ENCODE measurements at regions not wholly inside any gene's neighbourhood (a gene's known extent, or its start where the extent isn't known, plus 50 kb on each side); places are given as distances from the start of the nearest gene placed in this dataset.
A peak's percentile ranks its signal among the peaks of the same experiment; 100 is the strongest.

- H3K27ac ChIP-seq (ENCODE audit: control insufficient read depth, insufficient read depth, low read length): no peak overlapping the region
- no peaks in the 10 kb centered on the region for H3K36me3 ChIP-seq (ENCODE audit: control insufficient read depth in 2 of 2, extremely low read depth in 1 of 2, insufficient read depth in 2 of 2, low read length in 2 of 2)
- no peak overlapping the region for H3K4me3 ChIP-seq (ENCODE audit: control insufficient read depth in 2 of 3, extremely low read depth in 1 of 3, insufficient read depth in 2 of 3, low read depth in 1 of 3, low read length in 3 of 3)
- no peaks in the 10 kb centered on the region for H3K9me1 ChIP-seq (ENCODE audit: control insufficient read depth, extremely low read depth, insufficient read depth, low read length)
- dilution Hi-C loops (cut with MboI; ENCODE audit: extremely low pct_ligation_motif_present, low sequenced_read_pairs): no loop called here
- no peak overlapping the region for H3K4me2 ChIP-seq (ENCODE audit: control insufficient read depth, extremely low read depth, insufficient read depth, low read depth, low read length)
- no peaks in the 10 kb centered on the region for H3K27me3 ChIP-seq (ENCODE audit: control insufficient read depth, extremely low read depth, insufficient read depth, low read length)
- no peak for TF ChIP-seq CTCF (optimal IDR thresholded peaks at IDR 0.05 in 1 of 3, IDR thresholded peaks at IDR 0.05 in 1 of 3, conservative IDR thresholded peaks at IDR 0.05 in 1 of 3; ENCODE audit: extremely low read depth in 1 of 3, insufficient read depth in 2 of 3, low read length in 3 of 3)
- no peak for TF ChIP-seq EZH2 (IDR thresholded peaks at IDR 0.05; ENCODE audit: low read length)
- FAIRE-seq (no peak), DNase-seq (ENCODE audit: low read depth, low spot score) (no peak)
- H3K9ac ChIP-seq (ENCODE audit: control insufficient read depth, extremely low read depth, insufficient read depth, low read length): no peak overlapping the region
- H2AFZ ChIP-seq (ENCODE audit: control insufficient read depth, low read length): peak overlapping the region; percentile 16
- peaks cover 2% of the 10 kb centered on the region for H3K4me1 ChIP-seq (ENCODE audit: control insufficient read depth, extremely low read depth, insufficient read depth, low read length)
- H3K9me3 ChIP-seq (ENCODE audit: control insufficient read depth, low read depth, low read length): no peaks in the 10 kb centered on the region
- no peaks in the 10 kb centered on the region for H4K20me1 ChIP-seq (ENCODE audit: control insufficient read depth, extremely low read depth, insufficient read depth, low read length)
- H3K79me2 ChIP-seq (ENCODE audit: control insufficient read depth, insufficient read depth, low read length): no peaks in the 10 kb centered on the region
Measured at GRCh38 chr5:128736553-128736952, 198.5 kb upstream of the FBN2 start.

- H2AFZ ChIP-seq (ENCODE audit: control insufficient read depth, low read length): no peak overlapping the region
- H3K27ac ChIP-seq (ENCODE audit: control insufficient read depth, insufficient read depth, low read length): no peak overlapping the region
- no peaks in the 10 kb centered on the region for H3K79me2 ChIP-seq (ENCODE audit: control insufficient read depth, insufficient read depth, low read length)
- H4K20me1 ChIP-seq (ENCODE audit: control insufficient read depth, extremely low read depth, insufficient read depth, low read length): no peaks in the 10 kb centered on the region
- H3K36me3 ChIP-seq (ENCODE audit: control insufficient read depth in 2 of 2, extremely low read depth in 1 of 2, insufficient read depth in 2 of 2, low read length in 2 of 2): no peaks in the 10 kb centered on the region
- FAIRE-seq: no peak
- TF ChIP-seq CTCF (optimal IDR thresholded peaks at IDR 0.05 in 1 of 3, IDR thresholded peaks at IDR 0.05 in 1 of 3, conservative IDR thresholded peaks at IDR 0.05 in 1 of 3; ENCODE audit: extremely low read depth in 1 of 3, insufficient read depth in 2 of 3, low read length in 3 of 3) (no peak), EZH2 (IDR thresholded peaks at IDR 0.05; ENCODE audit: low read length) (no peak)
- no peaks in the 10 kb centered on the region for H3K27me3 ChIP-seq (ENCODE audit: control insufficient read depth, extremely low read depth, insufficient read depth, low read length)
- dilution Hi-C loops (cut with MboI; ENCODE audit: extremely low pct_ligation_motif_present, low sequenced_read_pairs): no loop called here
- no peaks in the 10 kb centered on the region for H3K9me1 ChIP-seq (ENCODE audit: control insufficient read depth, extremely low read depth, insufficient read depth, low read length)
- H3K4me3 ChIP-seq (ENCODE audit: control insufficient read depth in 2 of 3, extremely low read depth in 1 of 3, insufficient read depth in 2 of 3, low read depth in 1 of 3, low read length in 3 of 3): no peak overlapping the region
- no peaks in the 10 kb centered on the region for H3K9me3 ChIP-seq (ENCODE audit: control insufficient read depth, low read depth, low read length)
- H3K9ac ChIP-seq (ENCODE audit: control insufficient read depth, extremely low read depth, insufficient read depth, low read length): no peak overlapping the region
- H3K4me1 ChIP-seq (ENCODE audit: control insufficient read depth, extremely low read depth, insufficient read depth, low read length): no peaks in the 10 kb centered on the region
- no peak for DNase-seq (ENCODE audit: low read depth, low spot score)
- no peak overlapping the region for H3K4me2 ChIP-seq (ENCODE audit: control insufficient read depth, extremely low read depth, insufficient read depth, low read depth, low read length)
Measured at GRCh38 chr5:128749136-128749898, 211.3 kb upstream of the FBN2 start.
